ENCODE measurements at regions not wholly inside any gene's neighbourhood (a gene's known extent, or its start where the extent isn't known, plus 50 kb on each side); places are given as distances from the start of the nearest gene placed in this dataset.

- Histone ChIP-seq H3K36me3 (no peaks in the 10 kb centered on the region), H3K4me3 (no peak overlapping the region), H3K9me3 (no peaks in the 10 kb centered on the region), H3K4me1 (no peaks in the 10 kb centered on the region), H3K27ac (no peak overlapping the region), H3K27me3 (no peaks in the 10 kb centered on the region)
- DNase-seq, result no peak
- no peak for TF ChIP-seq EP300 (IDR thresholded peaks at IDR 0.05; ENCODE audit: low read depth)
- TF ChIP-seq POLR2AphosphoS5 (IDR thresholded peaks at IDR 0.05), result no peak
- no peak for TF ChIP-seq POLR2A (IDR thresholded peaks at IDR 0.05)
- TF ChIP-seq CTCF (IDR thresholded peaks at IDR 0.05), result no peak
- intact Hi-C loops (cut with DNase I; ENCODE audit: low total_unique reads) (no loop called here), in situ Hi-C loops (cut with MboI; ENCODE audit: low pct_ligation_motif_present in 1 of 4, low pct_unique_long_range_greater_than_20kb in 1 of 4, low sequenced_read_pairs in 3 of 4) (no loop called here)
- WGBS, 2 donors (ENCODE audit: low coverage in 1 of 2), result 87% methylated on average over 5 of the region's 6 CpGs; no CpG with 5 or more reads in 1 of the 2 donors
Measured at GRCh38 chr4:117239434-117239833, 154.1 kb upstream of the TRAM1L1 start.

GRCh38 chr4:117249333-117249732, 164.0 kb upstream of the TRAM1L1 start:
- Histone ChIP-seq H3K36me3 (no peaks in the 10 kb centered on the region), H3K27ac (no peak overlapping the region), H3K4me1 (no peaks in the 10 kb centered on the region), H3K9me3 (no peaks in the 10 kb centered on the region), H3K4me3 (no peak overlapping the region), H3K27me3 (no peaks in the 10 kb centered on the region)
- in situ Hi-C loops (cut with MboI; ENCODE audit: low pct_ligation_motif_present in 1 of 4, low pct_unique_long_range_greater_than_20kb in 1 of 4, low sequenced_read_pairs in 3 of 4), result no loop called here
- 74 to 88% methylated on average over 3 of the region's 3 CpGs for WGBS, 2 donors (ENCODE audit: low coverage in 1 of 2)
- TF ChIP-seq CTCF (IDR thresholded peaks at IDR 0.05) (no peak), POLR2A (IDR thresholded peaks at IDR 0.05) (no peak), EP300 (IDR thresholded peaks at IDR 0.05; ENCODE audit: low read depth) (no peak), POLR2AphosphoS5 (IDR thresholded peaks at IDR 0.05) (no peak)
- intact Hi-C loops (cut with DNase I; ENCODE audit: low total_unique reads), result no loop called here
- DNase-seq, result no peak

GRCh38 chr4:117264072-117264471, 178.7 kb upstream of the TRAM1L1 start:
- intact Hi-C loops (cut with DNase I; ENCODE audit: low total_unique reads) (no loop called here), in situ Hi-C loops (cut with MboI; ENCODE audit: low pct_ligation_motif_present in 1 of 4, low pct_unique_long_range_greater_than_20kb in 1 of 4, low sequenced_read_pairs in 3 of 4) (no loop called here)
- WGBS, 2 donors (ENCODE audit: low coverage in 1 of 2), result 93 to 100% methylated on average over 3 of the region's 3 CpGs
- TF ChIP-seq POLR2AphosphoS5 (IDR thresholded peaks at IDR 0.05) (no peak), POLR2A (IDR thresholded peaks at IDR 0.05) (no peak), EP300 (IDR thresholded peaks at IDR 0.05; ENCODE audit: low read depth) (no peak)
- Histone ChIP-seq H3K36me3 (no peaks in the 10 kb centered on the region), H3K27me3 (no peaks in the 10 kb centered on the region), H3K4me3 (no peak overlapping the region), H3K27ac (no peak overlapping the region), H3K9me3 (no peaks in the 10 kb centered on the region), H3K4me1 (no peaks in the 10 kb centered on the region)
- no peak for DNase-seq

GRCh38 chr4:117267317-117267716, 181.9 kb upstream of the TRAM1L1 start:
- Histone ChIP-seq H3K36me3 (no peaks in the 10 kb centered on the region), H3K4me3 (no peak overlapping the region), H3K27me3 (no peaks in the 10 kb centered on the region), H3K27ac (no peak overlapping the region), H3K9me3 (no peaks in the 10 kb centered on the region), H3K4me1 (no peaks in the 10 kb centered on the region)
- TF ChIP-seq CTCF (IDR thresholded peaks at IDR 0.05) (no peak), POLR2AphosphoS5 (IDR thresholded peaks at IDR 0.05) (no peak), EP300 (IDR thresholded peaks at IDR 0.05; ENCODE audit: low read depth) (no peak), POLR2A (IDR thresholded peaks at IDR 0.05) (no peak)
- in situ Hi-C loops (cut with MboI; ENCODE audit: low pct_ligation_motif_present in 1 of 4, low pct_unique_long_range_greater_than_20kb in 1 of 4, low sequenced_read_pairs in 3 of 4), result no loop called here
- 69 to 77% methylated on average over 3 of the region's 3 CpGs for WGBS, 2 donors (ENCODE audit: low coverage in 1 of 2)
- DNase-seq, result no peak
- intact Hi-C loops (cut with DNase I; ENCODE audit: low total_unique reads), result no loop called here

- H3K36me3 ChIP-seq, result no peaks in the 10 kb centered on the region
- intact Hi-C loops (cut with DNase I; ENCODE audit: low total_unique reads), result no loop called here
- in situ Hi-C loops (cut with MboI; ENCODE audit: low pct_ligation_motif_present in 1 of 4, low pct_unique_long_range_greater_than_20kb in 1 of 4, low sequenced_read_pairs in 3 of 4), result no loop called here
- no peak overlapping the region for H3K4me3 ChIP-seq
- H3K9me3 ChIP-seq, result no peaks in the 10 kb centered on the region
- H3K27me3 ChIP-seq, result no peaks in the 10 kb centered on the region
- H3K4me1 ChIP-seq, result no peaks in the 10 kb centered on the region
- no peak for DNase-seq
- TF ChIP-seq POLR2AphosphoS5 (IDR thresholded peaks at IDR 0.05) (no peak), EP300 (IDR thresholded peaks at IDR 0.05; ENCODE audit: low read depth) (no peak), CTCF (IDR thresholded peaks at IDR 0.05) (no peak), POLR2A (IDR thresholded peaks at IDR 0.05) (no peak)
- H3K27ac ChIP-seq, result no peak overlapping the region
Measured at GRCh38 chr4:117284736-117285135, 199.4 kb upstream of the TRAM1L1 start.

All from transverse colon (tissue), 4 donors.